ENCODE measurements at regions not wholly inside any gene's neighbourhood (a gene's known extent, or its start where the extent isn't known, plus 50 kb on each side); places are given as distances from the start of the nearest gene placed in this dataset.
A peak's percentile ranks its signal among the peaks of the same experiment; 100 is the strongest.

DNA sequence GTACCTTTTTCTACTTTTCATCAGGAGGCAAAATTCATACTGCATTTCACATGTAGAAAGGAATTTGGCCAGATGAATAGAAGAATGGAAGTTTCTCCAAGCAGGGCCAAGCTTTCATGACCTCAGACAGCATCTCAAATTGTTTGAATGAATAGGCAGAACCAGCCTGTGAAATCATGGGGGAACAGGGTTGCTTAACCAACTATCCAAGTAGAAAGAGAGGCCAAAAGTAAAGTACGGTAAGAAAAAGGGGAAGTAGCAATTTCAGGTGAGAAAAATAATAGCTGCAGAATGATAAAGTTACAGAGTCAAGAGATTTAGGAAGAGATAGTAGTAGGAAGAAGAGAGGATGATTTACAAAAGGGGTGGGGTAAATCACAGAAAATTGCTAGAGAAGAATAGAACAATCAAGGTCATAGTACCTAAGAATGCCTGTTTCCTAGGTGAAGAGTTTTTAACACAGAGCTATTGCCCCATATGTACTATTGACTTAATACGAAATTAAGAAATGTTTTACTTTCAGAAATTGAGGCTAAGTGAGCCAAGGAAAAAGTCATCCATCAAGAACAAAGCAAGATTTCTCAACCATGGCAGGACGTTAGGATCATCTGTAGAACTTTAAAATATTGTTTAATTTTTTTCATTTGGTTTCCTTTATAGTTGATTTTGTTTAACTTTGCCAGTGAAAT lies 177.1 kb upstream of the TET2 start:
- DNase-seq: no peak

GRCh38 chr4:104971462-104971861 lies 175.2 kb upstream of the TET2 start:
- no peak for DNase-seq

- no peak for DNase-seq
Observed at GRCh38 chr4:104973708-104974107, 173.0 kb upstream of the TET2 start.

- DNase-seq: no peak
Observed at GRCh38 chr4:104975617-104976016, 171.1 kb upstream of the TET2 start.

GRCh38 chr4:104976262-104976661 lies 170.4 kb upstream of the TET2 start:
- no peak for DNase-seq

GRCh38 chr4:104979083-104979760 lies 167.5 kb upstream of the TET2 start:
- no peak for DNase-seq

DNA sequence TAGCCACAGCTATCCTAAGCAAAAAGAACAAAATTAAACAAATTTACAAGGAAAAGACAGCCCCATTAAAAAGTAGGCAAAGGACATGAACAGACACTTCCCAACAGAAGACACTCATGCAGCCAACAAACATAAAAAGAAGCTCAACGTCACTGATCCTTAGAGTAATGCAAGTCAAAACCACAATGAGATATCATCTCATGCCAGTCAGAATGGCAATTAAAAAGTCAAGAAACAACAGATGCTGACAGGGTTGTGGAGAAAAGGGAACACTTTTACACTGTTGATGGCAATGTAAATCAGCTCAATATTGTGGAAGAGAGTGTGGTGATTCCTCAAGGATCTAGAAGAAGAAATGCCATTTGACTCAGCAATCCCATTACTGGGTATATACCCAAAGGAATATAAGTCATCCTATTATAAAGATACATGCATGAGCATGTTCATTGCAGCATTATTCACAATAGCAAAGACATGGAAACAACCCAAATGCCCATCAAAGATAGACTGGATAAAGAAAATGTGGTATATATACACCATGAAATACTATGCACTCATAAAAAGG lies 163.0 kb upstream of the TET2 start:
- DNase-seq: no peak

DNA sequence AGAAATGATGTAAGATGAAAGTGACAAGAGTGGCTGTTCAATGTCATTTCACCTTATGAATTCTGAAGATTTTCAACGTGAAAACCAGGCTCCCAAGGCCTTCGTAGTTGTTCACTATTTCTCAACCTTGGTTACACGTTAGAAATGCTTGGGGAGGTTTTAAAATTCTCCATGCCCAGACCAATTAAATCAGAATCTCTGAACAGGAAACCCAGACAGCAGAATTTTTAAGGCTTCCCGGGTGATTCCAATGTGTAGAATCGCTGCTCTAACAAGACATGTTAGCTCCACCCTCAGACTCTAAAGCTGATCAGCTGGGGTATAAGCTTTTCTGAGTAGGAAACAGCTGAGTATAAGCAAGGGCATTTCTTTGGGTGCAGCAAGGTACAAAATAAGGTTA lies 160.4 kb upstream of the TET2 start:
- no peak for DNase-seq

DNA sequence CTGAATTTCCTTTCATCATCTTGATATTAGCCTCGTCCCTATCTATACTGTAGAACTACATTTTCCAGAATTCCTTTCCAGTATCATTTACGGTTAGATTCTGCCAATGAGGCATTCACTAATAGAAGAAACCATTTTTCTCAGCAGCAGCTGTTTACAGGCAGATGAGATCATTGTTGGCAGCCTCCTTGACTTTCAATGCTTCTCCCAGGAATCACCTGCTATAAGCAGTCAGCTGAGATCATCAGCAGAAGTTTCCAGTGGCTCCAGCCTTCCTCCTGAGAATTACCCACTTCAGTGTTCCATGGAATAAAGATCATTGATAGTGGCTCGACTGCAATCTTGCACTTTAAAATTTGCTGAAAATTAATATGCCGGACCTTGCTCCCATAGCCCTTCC lies 157.3 kb upstream of the TET2 start:
- DNase-seq: no peak

- no peak for DNase-seq
Observed at GRCh38 chr4:105002278-105002677, 144.4 kb upstream of the TET2 start.

- no peak for DNase-seq
Observed at GRCh38 chr4:105014234-105014633, 132.4 kb upstream of the TET2 start.

- peak; percentile 76 for DNase-seq
Observed at GRCh38 chr4:105014635-105015034, 132.0 kb upstream of the TET2 start.

DNA sequence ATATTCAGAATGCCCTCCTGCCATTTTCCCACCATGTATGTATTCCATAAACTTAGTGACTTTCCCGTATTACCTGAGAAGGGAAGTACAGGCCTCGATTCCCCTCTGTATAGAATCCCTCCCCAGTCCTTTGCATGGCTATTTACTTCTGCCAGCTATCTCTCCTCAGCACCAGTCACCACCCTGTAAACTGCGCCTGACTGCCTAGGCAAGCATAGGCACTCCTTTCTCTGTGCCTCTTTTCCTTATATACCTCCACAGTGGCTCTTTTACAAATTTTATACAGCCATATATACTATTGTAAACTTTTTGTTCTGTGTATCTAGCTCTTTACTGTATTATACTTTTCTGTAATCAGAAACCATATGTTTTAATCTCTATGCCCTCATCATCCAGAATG lies 130.9 kb upstream of the TET2 start:
- DNase-seq: no peak

GRCh38 chr4:105022811-105023667 lies 123.6 kb upstream of the TET2 start:
- peak; percentile 1 for DNase-seq

DNA sequence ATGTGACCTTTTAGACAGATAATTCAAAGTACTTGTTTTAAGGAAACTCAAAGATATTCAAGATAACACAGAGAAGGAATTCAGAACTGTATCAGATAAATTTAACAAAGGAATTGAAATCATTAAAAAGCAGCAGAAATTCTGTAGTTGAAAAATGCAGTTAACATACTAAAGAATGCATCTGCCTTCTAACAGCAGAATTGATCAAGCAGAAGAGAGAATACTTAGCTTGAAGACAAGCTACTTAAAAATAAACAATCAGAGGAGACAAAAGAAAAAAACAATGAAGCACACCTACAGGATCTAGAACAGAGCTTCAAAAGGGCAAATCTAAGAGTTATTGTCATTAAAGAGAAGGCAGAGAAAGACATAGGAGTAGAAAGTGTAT lies 123.0 kb upstream of the TET2 start:
- DNase-seq: no peak

DNA sequence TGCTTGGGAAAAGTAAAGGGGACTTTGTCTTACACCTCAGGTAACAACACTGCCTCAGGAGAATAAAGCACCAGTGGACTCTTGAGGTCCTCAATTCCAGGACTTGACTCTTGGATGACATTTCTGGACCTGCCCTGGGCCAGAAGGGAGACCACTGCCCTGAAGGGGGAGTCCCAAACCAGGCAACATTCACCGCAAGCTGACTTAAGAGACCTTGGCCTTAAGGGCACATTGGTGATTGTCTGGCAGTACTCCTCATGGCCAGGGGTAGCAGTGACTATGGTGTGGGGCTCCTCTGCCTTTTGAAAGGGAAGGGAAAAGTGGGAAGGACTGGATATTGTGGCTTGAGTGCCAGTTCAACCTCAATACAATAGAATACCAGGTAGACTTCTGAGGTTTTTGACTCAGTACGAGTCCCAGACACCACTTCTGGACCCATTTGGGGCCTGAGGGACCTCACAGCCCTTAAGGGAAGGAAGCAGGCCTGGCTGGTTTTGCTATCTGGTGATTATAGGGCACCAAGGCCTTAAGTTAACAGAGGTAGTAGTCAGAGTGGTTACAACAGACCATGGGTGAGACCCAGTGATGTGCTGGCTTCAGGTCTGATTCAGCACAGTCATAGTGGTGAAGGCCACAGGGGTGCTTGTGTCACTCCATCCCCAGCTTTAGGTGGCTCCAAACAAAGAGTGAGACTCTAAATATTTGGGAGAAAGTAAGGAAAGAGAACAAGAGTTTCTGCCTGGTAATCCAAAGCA lies 121.2 kb upstream of the TET2 start:
- DNase-seq: no peak

- no peak for DNase-seq
Observed at GRCh38 chr4:105036991-105037390, 109.7 kb upstream of the TET2 start.

GRCh38 chr4:105042451-105042850 lies 104.2 kb upstream of the TET2 start:
- DNase-seq: no peak

DNA sequence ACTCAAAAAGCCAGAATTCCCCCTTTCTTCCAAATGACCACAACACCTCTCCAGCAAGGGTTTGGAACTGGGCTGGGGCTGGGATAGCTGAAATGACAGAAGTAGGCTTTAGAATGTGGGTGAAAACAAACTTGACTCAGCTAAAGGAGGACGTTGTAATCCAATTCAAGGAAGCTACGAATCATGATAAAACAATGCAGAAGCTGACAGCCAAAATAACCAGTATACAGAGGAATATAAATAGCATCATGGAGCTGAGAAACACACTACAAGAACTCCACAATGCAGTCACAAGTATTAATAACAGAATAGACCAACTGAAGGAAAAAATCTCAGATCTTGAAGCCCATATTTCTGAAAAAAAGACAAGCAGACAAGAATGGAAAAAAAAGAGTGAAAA lies 95.8 kb upstream of the TET2 start:
- DNase-seq: no peak

GRCh38 chr4:105057370-105058105 lies 89.1 kb upstream of the TET2 start:
- peak; percentile 56 for DNase-seq

- no peak for DNase-seq
Observed at GRCh38 chr4:105058177-105058812, 88.4 kb upstream of the TET2 start.

DNA sequence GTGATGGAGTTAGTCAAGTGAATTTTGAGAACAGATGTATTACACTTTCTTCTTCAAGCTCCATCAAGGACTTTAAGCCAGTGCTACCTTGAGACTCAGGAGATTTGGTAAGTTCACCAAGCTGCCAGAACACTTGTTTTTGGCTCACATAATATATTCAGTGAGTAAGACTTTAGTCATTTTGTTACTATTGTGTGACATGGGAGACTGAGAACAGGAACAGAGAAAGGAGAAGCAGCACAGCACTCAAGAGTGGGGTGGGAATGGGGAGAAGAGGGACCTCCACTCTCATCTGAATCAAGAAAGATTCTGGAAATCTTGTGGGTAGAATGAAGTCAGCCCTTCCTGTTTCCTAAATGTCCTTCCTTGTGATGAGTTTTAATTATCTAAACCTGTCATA lies 87.3 kb upstream of the TET2 start:
- no peak for DNase-seq

All from SIG-M5 (cell line).